AG20443 (cell line): ENCODE measurements at regions not wholly inside any gene's neighbourhood (a gene's known extent, or its start where the extent isn't known, plus 50 kb on each side); places are given as distances from the start of the nearest gene placed in this dataset.

Source experiments
- DNase-seq: peaks from one replicate; pipeline ENCODE4 v3.0.0; 2012; ENCODE audit warnings: low spot score, mixed read lengths

DNA sequence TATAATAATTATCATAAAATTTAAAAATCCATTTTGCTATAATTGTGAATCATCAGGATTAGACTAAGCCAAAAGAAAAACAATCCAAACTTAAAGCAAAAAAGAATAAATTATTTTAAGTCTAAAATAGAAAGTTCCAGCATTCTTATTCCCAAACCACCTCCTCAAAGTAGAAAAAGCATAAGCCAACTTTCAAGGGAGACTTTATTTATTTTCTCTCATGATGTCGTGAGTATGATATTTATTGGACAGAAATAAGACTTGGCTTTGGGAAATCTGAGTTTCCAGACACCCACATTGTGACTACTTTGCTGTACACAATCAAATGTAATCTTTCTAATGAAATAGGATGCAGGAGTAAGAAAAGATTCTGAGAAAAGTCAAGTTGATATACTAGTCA, 372.1 kb downstream of the MTRR start:
- no peak for DNase-seq

DNA sequence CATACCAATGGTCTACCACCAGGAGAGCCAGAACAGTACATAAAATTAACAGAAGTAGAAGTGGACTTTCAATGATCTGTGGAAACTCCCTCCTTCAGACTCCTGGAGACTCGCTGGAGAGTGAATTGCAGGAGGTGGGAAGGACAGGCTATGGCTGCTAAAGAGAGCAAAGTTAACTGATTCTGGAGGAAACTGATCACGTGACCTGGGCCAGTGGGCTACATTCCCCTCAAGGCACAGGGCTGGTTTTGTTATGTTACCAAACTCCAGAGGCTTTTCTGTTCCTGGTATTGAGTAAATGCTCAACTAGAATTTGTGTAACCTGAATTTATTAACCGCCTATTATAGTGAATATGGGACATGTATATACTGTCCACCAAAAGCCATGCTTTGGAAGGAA, 372.6 kb downstream of the MTRR start:
- no peak for DNase-seq

DNA sequence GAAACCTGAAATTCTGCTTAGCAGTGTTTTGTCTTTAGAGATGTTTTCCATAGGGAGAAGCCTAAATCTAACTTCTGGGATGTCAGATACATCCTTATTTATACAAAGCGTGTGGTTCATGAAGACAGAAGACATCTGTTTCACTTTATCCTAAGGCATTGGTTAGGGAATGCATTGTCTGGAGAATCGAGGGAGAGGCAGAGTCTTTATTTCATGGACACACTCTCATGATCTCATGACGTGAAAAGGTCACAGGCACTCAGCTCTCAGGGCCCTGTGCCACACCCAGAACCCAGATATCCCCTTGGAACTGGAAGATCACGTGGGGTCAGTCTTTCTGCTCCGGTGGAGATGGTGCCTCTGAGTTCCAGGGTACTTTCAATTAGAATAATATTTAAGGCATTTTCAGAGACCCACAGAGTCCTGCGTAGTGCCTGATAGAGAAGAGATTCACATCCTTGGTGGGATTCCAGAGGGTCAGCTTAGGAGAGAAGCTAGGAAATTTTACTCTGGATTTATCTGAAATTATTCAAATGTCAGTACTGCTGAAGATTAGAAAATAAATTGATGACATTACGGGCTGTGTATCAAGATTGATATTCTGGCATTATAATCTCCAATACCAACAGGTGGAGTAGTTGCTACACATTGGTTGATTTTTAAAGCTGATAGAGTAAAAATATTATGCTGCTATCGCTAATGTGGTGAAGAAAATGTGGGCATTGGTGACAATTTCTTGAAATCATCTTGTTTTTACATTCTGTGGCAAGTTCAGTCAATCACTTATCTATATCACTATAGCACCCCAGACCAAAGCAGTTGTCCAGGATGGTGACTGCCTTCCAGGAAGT, 378.3 kb downstream of the MTRR start:
- no peak for DNase-seq

DNA sequence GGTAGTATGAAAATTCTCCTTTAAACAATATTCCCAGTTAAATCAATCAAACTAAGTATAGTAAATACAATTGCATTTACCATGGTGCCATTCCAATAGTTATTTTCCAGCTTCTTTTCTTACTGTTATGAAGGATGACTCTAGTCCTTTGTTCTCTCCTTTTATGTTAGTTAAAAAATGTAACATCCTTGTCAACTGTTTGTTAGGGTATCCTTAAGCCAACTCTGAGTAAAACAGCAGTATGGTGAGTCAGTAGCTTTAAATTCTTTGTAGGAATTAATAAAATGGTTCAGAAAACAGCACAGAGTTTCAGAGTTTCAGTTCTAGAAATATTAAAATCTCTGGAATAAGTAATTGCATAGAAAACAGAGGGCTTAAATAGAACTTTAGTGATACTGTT, 384.4 kb downstream of the MTRR start:
- no peak for DNase-seq

DNA sequence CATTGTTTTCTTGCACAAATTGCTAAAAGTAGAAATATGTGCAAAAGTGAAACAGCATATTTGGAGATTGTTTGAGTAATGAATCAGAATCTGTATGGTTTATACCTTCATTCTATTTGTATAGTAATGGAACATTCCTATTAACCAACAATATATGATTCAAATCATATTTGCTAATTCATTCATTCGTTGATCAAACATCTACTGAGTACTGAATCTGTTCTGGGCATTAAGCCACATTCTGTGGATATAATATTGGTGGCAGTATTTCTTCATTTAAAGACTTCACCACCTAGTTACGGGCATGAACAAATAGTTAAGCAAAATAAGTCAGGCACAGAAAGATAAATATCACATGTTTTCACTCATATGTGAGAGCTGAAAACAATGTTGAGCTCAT, 385.7 kb downstream of the MTRR start:
- no peak for DNase-seq

DNA sequence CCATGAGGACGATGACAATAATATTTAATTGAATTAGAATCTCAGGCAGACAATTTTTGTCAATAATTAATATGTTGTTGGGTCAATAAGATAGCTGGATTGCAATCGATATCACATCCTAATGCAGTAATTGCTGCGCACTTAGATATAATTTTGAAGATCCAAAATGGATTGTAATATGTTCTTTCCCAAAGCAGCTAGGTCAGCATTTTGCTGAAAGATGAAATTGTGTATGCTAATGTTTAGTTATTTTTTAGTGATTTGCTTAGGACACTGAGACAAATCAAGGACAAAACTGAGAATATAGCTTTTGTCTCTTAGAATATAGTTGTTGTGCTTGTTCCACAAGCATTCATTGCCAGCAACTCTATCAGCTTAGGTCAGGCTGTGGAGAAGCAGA, 389.9 kb downstream of the MTRR start:
- no peak for DNase-seq

DNA sequence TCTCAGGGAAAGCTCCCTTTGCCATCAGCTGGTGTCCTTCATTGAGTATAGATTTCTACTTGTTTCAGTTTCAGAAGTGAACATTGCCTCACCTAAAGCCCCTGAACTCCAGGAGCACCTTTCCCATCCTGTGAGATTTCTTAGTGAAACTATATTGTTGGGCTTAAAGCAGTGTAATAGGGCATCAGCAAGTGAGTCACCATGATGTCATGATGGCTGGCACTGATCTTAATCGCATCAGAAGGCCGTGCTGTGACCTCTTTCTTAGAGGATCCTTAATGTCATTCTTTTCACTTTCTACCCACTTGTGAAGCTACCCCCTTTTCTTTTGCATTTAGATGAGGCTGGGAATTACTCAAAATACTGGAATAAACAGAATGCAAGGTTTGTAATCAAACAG, 401.3 kb downstream of the MTRR start:
- DNase-seq = no peak

DNA sequence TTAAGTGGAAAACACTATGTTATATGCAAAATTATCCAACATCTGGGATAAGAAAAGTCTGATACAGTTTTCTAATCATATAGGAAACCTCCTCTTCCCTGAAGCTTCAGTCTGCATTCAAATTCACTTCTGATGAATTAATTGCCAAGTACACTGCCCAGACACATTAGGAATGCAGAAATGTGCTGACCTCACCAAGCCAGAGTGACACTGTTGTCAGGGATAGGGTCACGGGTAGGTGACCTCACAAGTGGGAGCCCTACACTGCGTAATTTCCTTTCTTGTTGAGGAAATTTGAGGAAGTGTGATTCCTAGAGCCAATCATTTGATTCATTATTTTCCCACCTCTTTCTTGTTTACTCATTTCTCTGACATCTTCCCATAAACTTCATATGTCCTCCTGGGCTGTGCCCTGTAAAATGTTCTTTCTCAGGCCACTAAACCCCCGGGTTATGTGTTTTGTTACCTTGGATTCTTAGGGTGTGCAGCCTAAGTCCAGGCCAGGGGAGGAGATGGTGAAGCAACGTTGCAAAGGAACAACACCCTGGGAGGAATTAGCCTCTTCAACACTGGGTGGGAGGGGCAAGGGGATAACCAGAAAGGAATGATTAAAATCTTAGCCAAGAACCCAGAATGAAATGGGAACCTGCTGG, 411.9 kb downstream of the MTRR start:
- no peak for DNase-seq

DNA sequence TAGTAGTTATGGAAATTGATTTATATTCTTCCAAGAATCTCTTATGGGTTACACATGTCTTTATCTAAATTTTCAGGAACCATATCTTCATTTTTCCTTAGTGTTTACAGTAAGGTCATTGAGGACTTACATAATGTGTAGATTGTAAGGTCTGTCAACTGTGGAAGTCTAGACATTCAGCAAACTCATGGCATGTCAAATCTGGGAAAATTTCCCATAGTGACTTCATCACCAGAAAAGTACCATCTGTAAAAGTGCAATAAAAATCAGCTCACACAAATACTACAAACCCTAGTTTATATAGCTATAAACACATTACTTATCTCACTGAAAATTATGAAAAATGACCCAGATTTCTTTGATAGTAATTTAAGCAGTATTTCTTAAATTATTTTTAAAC, 419.4 kb downstream of the MTRR start:
- DNase-seq = no peak

DNA sequence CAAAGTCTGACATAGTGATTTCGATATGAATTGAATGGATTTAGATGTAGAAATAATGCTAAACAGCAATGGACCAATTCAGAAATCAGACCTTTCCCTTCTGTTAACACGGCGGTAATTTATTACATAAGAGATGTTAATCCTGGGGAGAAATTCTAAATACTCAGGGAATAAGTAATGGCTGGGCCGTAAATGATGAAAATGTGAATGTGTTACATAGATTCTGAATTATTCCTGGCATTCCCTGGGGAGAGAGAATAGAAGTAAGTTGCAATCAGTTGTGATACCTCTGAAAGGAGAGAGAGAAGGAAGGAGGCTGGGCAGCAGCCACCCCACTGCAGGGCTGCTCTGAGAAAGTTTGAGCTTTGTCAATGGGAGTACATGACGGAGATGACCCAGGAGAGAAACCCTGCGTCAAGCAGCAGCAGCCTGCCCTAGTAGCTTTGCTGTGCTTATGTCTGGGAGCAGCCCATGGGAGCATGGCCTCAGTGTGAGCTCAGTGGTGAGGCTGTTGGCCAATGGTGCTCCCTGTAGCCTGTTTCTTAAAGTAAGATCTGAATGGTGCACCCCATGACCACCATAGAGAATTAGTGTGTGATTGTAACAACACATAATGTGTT, 420.1 kb downstream of the MTRR start:
- DNase-seq = no peak

DNA sequence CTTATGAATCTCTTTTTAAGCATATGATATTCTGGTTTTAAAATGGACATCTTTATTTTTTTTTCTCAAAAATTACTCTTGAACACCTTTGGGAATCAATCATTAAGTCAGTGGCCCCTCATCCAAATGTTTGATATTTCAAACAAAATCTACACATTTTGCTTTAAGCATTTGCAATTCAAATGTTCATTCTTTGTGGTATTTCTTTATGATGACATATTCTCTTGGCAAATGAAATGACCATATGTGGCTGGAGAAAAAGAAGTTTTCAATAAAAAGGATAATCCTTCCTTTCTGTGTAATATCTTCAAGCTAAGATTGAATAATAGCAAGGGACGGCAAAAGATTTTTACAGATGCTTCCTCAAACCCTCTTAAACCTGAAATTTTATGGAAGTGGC, 420.8 kb downstream of the MTRR start:
- no peak for DNase-seq

DNA sequence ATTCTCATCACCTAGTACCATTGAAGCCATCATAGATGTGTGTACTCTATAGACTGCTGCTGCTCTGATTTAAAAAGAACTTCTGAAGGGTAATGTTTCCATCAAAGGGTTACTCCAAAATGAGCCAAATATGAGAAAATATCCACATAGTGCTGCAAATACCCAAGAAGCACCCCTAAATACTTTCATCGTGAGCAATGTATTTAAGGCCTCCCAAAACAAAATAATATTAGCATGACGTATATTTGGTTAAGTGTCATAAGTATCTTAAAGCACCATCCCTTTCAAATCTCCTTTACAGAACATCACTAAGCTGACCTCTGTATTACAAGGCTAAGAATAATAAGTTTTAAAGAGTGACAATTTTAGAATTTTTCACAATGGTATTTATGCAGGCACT, 421.8 kb downstream of the MTRR start:
- DNase-seq = no peak

DNA sequence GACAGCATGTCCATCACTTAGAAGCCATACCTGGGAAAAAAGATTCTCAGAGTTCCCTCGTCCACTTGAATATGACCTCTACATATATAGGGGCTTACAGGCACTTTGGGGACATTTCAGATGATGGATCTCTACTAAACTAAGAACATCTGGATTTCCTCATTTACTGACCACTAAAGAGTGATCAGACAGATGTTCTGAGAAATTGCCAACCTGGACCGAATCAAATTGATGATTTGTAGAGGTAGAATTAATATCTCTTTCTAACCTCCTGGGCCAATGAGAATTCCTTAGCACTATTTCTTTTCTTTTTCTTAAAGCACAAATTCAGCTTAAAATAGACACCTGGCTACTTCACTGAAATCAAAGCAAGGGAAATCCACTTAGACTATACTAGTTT, 422.7 kb downstream of the MTRR start:
- DNase-seq = no peak

DNA sequence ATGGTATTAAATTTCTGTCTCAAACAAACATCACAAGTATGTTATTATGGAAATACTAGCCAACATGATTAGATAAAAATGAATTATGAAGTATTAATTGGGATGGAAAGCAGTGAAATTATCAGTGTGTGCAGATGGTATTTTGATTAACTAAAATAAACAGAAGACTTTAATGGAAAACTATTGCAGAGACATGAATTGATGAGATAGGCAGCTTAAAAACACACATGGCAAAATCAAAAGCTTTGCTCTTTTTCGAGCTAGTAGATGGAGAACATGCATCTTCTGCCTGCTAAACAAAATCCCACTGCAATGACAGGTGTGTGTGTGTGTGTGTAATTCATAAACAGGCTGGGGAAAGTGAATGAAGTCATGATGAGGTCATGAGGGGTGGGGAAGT, 426.2 kb downstream of the MTRR start:
- no peak for DNase-seq

DNA sequence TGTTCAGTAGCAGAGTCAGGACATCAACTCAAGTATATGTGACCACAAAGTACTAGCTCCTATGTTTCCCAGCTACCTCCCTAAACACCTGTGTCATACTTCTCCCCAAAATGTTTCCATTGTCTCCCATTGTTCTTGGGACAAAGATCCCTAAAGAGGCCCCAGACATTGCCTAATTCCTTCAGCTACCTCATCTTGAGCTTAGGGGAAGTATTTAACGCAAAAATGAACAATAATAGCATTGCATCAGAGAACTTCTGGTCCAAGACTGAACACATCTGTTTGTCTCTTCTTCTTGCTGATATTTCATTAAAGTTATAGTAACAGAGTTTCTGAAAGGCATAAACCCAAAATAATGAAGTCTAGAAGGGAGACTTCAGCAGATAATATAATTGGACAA, 430.8 kb downstream of the MTRR start:
- DNase-seq = no peak

DNA sequence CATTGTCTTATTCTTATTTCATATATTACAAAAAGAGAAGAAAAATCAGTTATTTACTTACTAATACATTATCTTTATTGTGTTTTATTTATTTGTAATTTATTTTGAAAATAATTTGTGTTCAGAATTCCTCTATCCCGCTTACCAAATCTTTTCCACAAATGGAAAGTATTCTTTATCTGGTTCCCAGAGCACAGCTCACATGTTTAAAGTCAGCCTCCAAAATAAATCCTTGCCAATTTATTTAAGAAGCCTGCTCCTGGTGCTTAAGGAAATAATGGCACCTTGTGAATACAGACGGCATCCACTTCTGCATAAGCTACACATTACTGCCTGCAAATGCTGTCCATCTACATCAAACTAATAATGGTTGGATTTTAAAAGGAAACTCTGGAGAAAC, 435.4 kb downstream of the MTRR start:
- DNase-seq = no peak

DNA sequence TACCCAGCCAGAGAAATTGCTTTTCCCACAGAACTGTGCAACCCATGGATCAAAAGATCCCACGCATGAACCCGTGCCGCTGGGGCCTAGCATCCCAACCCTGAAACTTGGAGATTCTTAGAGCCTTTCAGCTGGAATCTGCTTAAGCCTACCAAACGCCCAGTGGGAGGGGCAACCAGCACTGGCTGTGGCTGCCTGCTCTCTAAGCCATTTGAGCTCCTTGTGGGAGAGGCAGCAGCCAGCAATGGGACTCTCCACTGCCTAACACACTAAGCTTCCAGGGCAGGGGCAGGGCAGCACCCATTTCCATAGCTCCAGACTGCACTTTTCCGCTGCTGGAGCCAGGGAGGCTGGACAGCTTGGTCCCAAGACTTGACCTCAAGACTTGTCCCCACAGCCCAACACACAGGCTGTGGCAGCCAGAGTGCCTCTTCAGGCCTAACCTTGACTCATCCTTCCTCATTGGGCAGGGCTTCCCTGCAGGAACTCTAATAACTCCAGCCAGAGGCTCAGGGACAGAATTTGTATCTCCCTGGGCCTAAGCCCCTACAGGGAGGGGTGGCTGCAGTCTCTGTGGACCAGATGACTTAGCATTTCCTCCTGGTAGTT, 437.4 kb downstream of the MTRR start:
- DNase-seq = no peak

DNA sequence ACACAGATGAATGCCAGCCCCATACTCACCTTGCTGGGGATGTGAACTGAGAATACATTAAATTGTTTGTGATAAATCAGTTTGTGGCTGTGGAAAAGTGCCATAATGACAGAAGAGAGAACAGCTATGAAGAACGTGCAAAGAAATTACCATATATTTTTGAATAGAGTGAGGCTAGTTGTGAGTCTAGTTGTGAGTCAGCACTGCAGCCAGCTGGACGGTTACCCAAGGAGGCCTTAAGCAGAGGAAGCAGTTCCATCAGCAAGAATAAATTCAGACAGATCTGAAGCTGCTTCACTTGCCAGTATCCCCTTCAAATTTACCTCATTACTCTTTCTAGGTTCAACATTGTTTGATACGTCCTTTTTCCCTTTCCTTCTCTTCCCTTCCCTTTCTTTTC, 446.0 kb downstream of the MTRR start:
- no peak for DNase-seq

DNA sequence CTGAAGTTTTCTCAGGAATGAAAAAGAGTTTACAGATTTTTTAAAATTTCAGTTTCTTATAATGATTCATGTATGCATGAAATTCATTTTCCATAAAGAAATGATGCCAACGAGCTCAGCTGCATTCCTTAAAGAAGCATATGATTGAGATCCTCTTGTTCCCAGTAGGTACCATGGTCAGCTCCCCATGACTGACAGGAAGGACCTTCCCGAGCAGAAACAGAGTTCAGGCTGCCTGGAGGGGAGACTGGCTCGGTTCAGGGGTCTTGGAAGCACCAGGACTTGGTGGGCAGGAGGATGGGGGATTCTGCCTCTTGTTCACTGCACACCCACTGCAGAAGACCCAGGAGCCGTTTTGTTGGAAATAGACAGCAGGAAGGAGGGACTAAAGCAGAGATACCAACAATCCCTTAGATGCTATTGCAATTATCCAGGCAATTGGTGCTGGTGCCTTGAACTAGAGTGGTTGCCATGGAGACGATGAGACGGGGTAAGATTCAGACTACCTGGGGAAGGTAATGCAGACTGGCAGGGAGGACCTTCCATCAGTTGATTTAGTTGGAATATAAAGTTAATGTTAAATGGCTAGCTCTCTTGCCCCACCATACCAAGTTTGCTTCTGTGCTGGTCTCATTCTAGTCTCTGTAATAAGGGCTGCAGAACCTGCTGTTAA, 447.8 kb downstream of the MTRR start:
- DNase-seq = no peak

DNA sequence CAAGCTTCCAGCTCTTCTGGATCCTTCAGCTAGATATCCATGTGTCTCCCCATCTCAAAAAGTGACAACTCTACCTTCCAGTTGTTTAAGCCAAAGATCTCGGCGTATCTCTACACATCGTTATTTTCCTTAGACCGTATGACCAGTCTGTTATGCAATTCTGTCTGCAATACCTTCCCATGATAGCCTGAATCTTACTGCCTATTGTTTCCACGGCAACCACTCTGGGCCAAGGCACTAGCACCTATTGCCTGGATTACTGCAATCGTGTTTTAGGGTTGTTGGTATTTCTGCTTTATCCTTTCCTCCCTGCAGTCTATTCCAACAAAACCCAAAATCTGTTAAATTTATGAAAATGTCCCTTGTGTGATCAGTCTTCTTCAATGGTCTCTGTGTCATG, 448.4 kb downstream of the MTRR start:
- no peak for DNase-seq

DNA sequence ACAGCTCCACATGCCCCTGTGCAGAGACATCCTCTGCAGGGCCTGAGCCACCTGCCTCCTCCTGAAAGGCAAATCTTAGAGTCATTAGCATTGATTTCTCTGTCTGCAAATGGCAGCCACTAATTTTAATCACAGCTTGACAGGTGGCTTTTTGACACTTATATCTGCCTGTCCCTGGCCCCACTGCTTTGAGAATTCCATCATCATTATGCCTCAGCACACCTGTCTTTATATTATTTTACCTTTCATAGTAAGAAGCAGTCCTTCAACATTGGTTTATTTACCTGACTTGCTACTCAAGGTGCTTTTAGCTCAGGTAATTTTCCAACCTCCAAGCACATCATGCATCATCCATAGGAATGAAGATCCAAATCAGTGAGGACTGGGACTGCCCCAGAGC, 451.3 kb downstream of the MTRR start:
- DNase-seq = no peak

DNA sequence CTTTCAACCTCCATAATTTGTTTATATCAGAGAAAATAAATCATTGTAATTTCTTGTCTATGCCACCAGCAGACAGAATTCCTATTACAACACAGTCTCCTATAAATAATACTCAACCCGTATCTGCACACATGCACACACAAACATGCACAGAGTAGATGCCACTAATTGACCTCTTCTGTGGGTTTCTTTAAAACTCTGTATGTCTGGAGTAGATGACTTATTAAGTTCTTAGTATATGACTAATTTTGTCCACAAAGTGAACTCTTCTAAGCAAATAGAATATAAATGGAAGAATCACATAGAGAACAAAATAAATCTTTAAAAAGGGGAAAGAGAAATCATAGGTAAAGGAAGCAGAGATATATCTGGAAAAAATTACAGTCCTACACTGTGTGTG, 452.3 kb downstream of the MTRR start:
- no peak for DNase-seq

DNA sequence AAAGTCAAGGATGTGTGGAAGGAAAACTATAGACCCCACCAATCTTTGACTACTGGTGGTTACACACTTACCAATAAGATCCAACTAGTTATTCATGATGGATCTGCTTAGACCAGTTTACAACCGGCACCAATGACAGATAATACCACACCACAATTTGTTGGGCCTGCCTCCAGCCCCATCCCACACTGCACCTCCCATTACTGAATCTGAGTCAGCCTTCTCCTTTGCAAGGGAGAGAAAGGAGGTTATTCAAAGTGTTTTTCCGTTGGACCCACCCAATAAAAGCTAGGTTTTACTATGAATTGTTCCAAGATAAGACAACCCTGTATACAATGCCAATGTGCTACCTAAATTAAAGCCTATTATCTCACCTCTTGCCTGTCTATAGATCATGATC, 453.5 kb downstream of the MTRR start:
- no peak for DNase-seq
